COR-L47 (cell line): ENCODE measurements at regions not wholly inside any gene's neighbourhood (a gene's known extent, or its start where the extent isn't known, plus 50 kb on each side); places are given as distances from the start of the nearest gene placed in this dataset.

Source experiments
- DNase-seq: peaks from one replicate; lab custom pipeline; 2025; lab: John Stamatoyannopoulos, UW

GRCh38 chr4:178414881-178415446 lies 972.7 kb upstream of the AGA start:
- DNase-seq, result no peak

- no peak for DNase-seq
These were observed 973.7 kb upstream of the AGA start for GRCh38 chr4:178415925-178416324.

- DNase-seq, result no peak
These were observed 981.1 kb upstream of the AGA start for GRCh38 chr4:178423366-178423765.

GRCh38 chr4:178426871-178427270 lies 984.6 kb upstream of the AGA start:
- DNase-seq, result no peak

GRCh38 chr4:178427663-178428062 lies 985.4 kb upstream of the AGA start:
- DNase-seq, result no peak

GRCh38 chr4:178448372-178449035 lies 1006.3 kb upstream of the AGA start:
- no peak for DNase-seq

GRCh38 chr4:178450614-178451013 lies 1008.4 kb upstream of the AGA start:
- no peak for DNase-seq

GRCh38 chr4:178453057-178453456 lies 1010.8 kb upstream of the AGA start:
- no peak for DNase-seq

- DNase-seq, result no peak
These were observed 1015.0 kb upstream of the AGA start for GRCh38 chr4:178457286-178457685.

- DNase-seq, result no peak
These were observed 1020.5 kb upstream of the AGA start for GRCh38 chr4:178462710-178463109.

GRCh38 chr4:178463747-178464146 lies 1021.5 kb upstream of the AGA start:
- DNase-seq, result no peak

GRCh38 chr4:178470996-178471784 lies 1029.0 kb upstream of the AGA start:
- no peak for DNase-seq

- no peak for DNase-seq
These were observed 1029.8 kb upstream of the AGA start for GRCh38 chr4:178471994-178472393.

- DNase-seq, result no peak
These were observed 1037.9 kb upstream of the AGA start for GRCh38 chr4:178480105-178480504.

- no peak for DNase-seq
These were observed 1038.6 kb upstream of the AGA start for GRCh38 chr4:178480881-178481280.

GRCh38 chr4:178481564-178481963 lies 1039.3 kb upstream of the AGA start:
- no peak for DNase-seq

- DNase-seq, result no peak
These were observed 1080.8 kb upstream of the AGA start for GRCh38 chr4:178523038-178523437.

GRCh38 chr4:178535939-178536579 lies 1093.8 kb upstream of the AGA start:
- DNase-seq, result no peak

GRCh38 chr4:178553201-178553600 lies 1111.0 kb upstream of the AGA start:
- no peak for DNase-seq

GRCh38 chr4:178554352-178554751 lies 1112.1 kb upstream of the AGA start:
- no peak for DNase-seq

- DNase-seq, result no peak
These were observed 1114.6 kb upstream of the AGA start for GRCh38 chr4:178556796-178557195.

GRCh38 chr4:178577933-178578332 lies 1135.7 kb upstream of the AGA start:
- peak; percentile 5 for DNase-seq
